ENCODE measurements at regions not wholly inside any gene's neighbourhood (a gene's known extent, or its start where the extent isn't known, plus 50 kb on each side); places are given as distances from the start of the nearest gene placed in this dataset.

DNA sequence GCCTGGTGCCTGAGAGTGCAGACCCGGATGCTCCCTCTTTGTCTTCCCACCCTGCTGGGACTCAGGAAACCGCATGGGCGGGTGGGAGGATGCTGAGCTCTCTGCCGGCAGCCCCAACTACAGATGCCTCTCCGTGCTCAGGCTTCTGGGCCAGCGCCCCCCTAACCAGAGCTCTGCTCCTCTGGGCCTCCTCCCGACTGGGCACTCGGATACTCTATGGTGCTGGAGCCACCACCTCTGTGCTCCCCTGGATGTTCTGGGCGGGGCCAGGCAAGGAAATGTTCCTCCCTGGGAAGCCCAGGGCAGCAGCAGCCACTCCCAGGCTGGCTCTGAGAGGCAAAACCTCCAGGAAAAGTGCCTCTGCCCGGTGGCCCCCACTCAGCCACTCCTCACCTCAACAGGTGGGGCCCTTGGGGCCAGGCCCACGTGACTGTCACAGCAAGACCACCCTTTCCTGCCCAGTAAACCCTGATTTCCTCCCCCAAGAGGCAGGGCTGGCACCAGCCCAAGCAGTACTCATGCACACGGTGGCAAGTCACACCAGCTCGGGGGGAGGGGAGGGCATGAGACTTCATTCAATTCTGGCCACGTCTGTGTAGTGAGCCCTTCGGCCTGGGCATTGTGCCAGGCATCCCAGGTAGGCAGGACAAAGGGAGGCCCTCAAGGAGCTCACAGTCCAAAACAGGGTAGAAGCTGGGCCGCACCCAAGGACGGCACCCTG is 54.7 kb upstream of the TCF20 start:
- H3K27ac Mint-ChIP-seq = peak overlapping the region; percentile 63 to 83
- peak in 1 of 2 donors; percentile 33 for DNase-seq
- Histone ChIP-seq H3K4me1 (ENCODE audit: control insufficient read depth, insufficient read depth, low read length) (peaks cover 15% of the 10 kb centered on the region), H3K27me3 (ENCODE audit: control insufficient read depth, insufficient read depth, low read length) (no peaks in the 10 kb centered on the region), H3K27ac (ENCODE audit: low read length) (no peak overlapping the region), H3K4me3 (ENCODE audit: low read length) (no peak overlapping the region), H3K9me3 (ENCODE audit: control insufficient read depth, insufficient read depth, low read length) (no peaks in the 10 kb centered on the region), H3K36me3 (ENCODE audit: control insufficient read depth, insufficient read depth, low read length) (no peaks in the 10 kb centered on the region)
- no peaks in the 10 kb centered on the region for H3K9me3 Mint-ChIP-seq
- TF ChIP-seq, protein P1, sequence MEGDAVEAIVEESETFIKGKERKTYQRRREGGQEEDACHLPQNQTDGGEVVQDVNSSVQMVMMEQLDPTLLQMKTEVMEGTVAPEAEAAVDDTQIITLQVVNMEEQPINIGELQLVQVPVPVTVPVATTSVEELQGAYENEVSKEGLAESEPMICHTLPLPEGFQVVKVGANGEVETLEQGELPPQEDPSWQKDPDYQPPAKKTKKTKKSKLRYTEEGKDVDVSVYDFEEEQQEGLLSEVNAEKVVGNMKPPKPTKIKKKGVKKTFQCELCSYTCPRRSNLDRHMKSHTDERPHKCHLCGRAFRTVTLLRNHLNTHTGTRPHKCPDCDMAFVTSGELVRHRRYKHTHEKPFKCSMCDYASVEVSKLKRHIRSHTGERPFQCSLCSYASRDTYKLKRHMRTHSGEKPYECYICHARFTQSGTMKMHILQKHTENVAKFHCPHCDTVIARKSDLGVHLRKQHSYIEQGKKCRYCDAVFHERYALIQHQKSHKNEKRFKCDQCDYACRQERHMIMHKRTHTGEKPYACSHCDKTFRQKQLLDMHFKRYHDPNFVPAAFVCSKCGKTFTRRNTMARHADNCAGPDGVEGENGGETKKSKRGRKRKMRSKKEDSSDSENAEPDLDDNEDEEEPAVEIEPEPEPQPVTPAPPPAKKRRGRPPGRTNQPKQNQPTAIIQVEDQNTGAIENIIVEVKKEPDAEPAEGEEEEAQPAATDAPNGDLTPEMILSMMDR (IDR thresholded peaks at IDR 0.05) = no peak
- no peak overlapping the region for H3K4me3 Mint-ChIP-seq
- peak; percentile 21 to 28 (median 22) for ATAC-seq
- H3K36me3 Mint-ChIP-seq = no peaks in the 10 kb centered on the region
- 20% methylated on average over 17 of the region's 17 CpGs for WGBS (ENCODE audit: insufficient coverage)
- H3K4me1 Mint-ChIP-seq = peaks cover 15 to 22% of the 10 kb centered on the region in 2 donors
- H3K27me3 Mint-ChIP-seq (ENCODE audit: low read depth in 2 of 2) = peaks cover 0 to 12% of the 10 kb centered on the region in 2 donors
- intact Hi-C loops (cut with micrococcal nuclease) = no loop called here

DNA sequence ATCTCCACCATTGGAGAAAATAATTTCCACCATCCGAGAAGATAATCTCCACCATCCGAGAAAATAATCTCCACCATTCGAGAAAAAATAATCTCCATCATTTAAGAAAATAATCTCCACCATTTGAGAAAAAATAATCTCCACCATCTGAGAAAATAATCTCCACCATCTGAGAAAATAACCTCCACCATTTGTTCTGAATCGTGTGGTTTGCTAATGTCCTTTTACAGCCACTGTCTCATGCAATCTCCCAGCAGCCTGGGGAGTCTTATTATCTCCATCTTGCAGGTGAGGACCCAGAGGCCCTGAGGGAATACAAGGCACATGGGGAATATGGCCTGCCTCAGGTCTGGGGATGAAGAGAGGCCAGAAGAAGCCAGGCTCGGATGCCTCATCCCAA is 54.1 kb upstream of the TCF20 start:
- Histone ChIP-seq H3K9me3 (ENCODE audit: control insufficient read depth, insufficient read depth, low read length) (no peaks in the 10 kb centered on the region), H3K4me3 (ENCODE audit: low read length) (no peak overlapping the region), H3K4me1 (ENCODE audit: control insufficient read depth, insufficient read depth, low read length) (peaks cover 15% of the 10 kb centered on the region), H3K27ac (ENCODE audit: low read length) (no peak overlapping the region), H3K27me3 (ENCODE audit: control insufficient read depth, insufficient read depth, low read length) (no peaks in the 10 kb centered on the region), H3K36me3 (ENCODE audit: control insufficient read depth, insufficient read depth, low read length) (no peaks in the 10 kb centered on the region)
- Mint-ChIP-seq H3K9me3 (no peaks in the 10 kb centered on the region), H3K27ac (peak overlapping the region; percentile 63 to 83), H3K27me3 (ENCODE audit: low read depth in 2 of 2) (peaks cover 0 to 12% of the 10 kb centered on the region in 2 donors), H3K36me3 (no peaks in the 10 kb centered on the region), H3K4me3 (peak overlapping the region; percentile 7), H3K4me1 (peaks cover 15 to 25% of the 10 kb centered on the region in 2 donors)
- TF ChIP-seq, protein P1 (IDR thresholded peaks at IDR 0.05) = no peak
- intact Hi-C loops (cut with micrococcal nuclease) = no loop called here
- ATAC-seq (peak in 1 of 3 donors; percentile 15), DNase-seq (no peak)
- WGBS (ENCODE audit: insufficient coverage) = 63% methylated on average over 5 of the region's 5 CpGs

DNA sequence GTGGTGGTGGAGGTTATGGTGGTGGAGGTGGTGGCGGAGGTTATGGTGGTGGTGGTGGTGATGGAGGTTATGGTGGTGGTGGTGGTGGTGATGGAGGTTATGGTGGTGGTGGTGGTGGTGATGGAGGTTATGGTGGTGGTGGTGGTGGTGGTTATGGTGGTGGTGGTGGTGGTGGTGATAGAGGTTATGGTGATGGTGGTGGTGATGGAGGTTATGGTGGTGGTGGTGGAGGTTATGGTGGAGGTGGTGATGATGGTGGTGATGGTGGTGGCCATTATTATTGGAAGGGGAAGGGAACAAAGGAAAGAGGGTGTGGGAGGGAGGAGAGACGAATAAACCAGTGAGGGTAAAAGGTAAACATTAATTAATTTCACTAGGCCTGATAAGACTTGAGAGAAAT is 53.5 kb upstream of the TCF20 start:
- peaks cover 15 to 25% of the 10 kb centered on the region in 2 donors for H3K4me1 Mint-ChIP-seq
- H3K36me3 Mint-ChIP-seq = no peaks in the 10 kb centered on the region
- Histone ChIP-seq H3K27me3 (ENCODE audit: control insufficient read depth, insufficient read depth, low read length) (no peaks in the 10 kb centered on the region), H3K36me3 (ENCODE audit: control insufficient read depth, insufficient read depth, low read length) (no peaks in the 10 kb centered on the region), H3K9me3 (ENCODE audit: control insufficient read depth, insufficient read depth, low read length) (no peaks in the 10 kb centered on the region), H3K27ac (ENCODE audit: low read length) (no peak overlapping the region), H3K4me3 (ENCODE audit: low read length) (no peak overlapping the region), H3K4me1 (ENCODE audit: control insufficient read depth, insufficient read depth, low read length) (peaks cover 15% of the 10 kb centered on the region)
- no peaks in the 10 kb centered on the region for H3K9me3 Mint-ChIP-seq
- peak overlapping the region; percentile 63 to 83 for H3K27ac Mint-ChIP-seq
- intact Hi-C loops (cut with micrococcal nuclease) = no loop called here
- ATAC-seq (peak in 1 of 3 donors; percentile 21), DNase-seq (no peak)
- peak overlapping the region; percentile 28 for H3K4me3 Mint-ChIP-seq
- TF ChIP-seq, protein P1 (IDR thresholded peaks at IDR 0.05) = no peak
- WGBS (ENCODE audit: insufficient coverage) = 100% methylated on average over 1 of the region's 2 CpGs
- peaks cover 0 to 12% of the 10 kb centered on the region in 2 donors for H3K27me3 Mint-ChIP-seq (ENCODE audit: low read depth in 2 of 2)

DNA sequence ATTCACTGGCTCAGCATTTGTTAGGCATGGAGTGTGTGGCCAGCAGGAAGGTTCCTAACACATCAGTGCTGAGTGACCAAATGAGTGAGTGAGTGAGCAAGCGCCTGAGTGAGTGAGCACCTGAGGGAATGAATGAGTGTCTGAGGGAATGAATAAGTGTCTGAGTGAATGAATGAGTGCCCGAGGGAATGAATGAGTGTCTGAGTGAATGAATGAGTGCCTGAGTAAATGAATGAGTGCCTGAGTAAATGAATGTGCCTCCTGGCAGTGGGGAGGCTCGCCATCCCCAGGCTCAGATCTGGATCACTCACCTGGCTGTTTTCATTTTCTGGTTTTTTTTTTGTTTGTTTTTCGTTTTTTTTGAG is 52.1 kb upstream of the TCF20 start:
- TF ChIP-seq, protein P1 (IDR thresholded peaks at IDR 0.05) = no peak
- no peaks in the 10 kb centered on the region for H3K36me3 Mint-ChIP-seq
- H3K4me3 Mint-ChIP-seq = no peak overlapping the region
- H3K27me3 Mint-ChIP-seq (ENCODE audit: low read depth in 2 of 2) = peaks cover 0 to 9% of the 10 kb centered on the region in 2 donors
- H3K27me3 ChIP-seq (ENCODE audit: control insufficient read depth, insufficient read depth, low read length) = no peaks in the 10 kb centered on the region
- no peaks in the 10 kb centered on the region for H3K36me3 ChIP-seq (ENCODE audit: control insufficient read depth, insufficient read depth, low read length)
- intact Hi-C loops (cut with micrococcal nuclease) = no loop called here
- no peak for DNase-seq
- peak overlapping the region in 1 of 2 donors; percentile 51 for H3K27ac Mint-ChIP-seq
- H3K9me3 Mint-ChIP-seq = no peaks in the 10 kb centered on the region
- ATAC-seq = no peak
- H3K9me3 ChIP-seq (ENCODE audit: control insufficient read depth, insufficient read depth, low read length) = no peaks in the 10 kb centered on the region
- H3K4me1 ChIP-seq (ENCODE audit: control insufficient read depth, insufficient read depth, low read length) = peaks cover 21% of the 10 kb centered on the region
- peaks cover 15 to 25% of the 10 kb centered on the region in 2 donors for H3K4me1 Mint-ChIP-seq
- no peak overlapping the region for H3K4me3 ChIP-seq (ENCODE audit: low read length)
- 89% methylated on average over 4 of the region's 4 CpGs for WGBS (ENCODE audit: insufficient coverage)
- no peak overlapping the region for H3K27ac ChIP-seq (ENCODE audit: low read length)
